ENCODE measurements at regions not wholly inside any gene's neighbourhood (a gene's known extent, or its start where the extent isn't known, plus 50 kb on each side); places are given as distances from the start of the nearest gene placed in this dataset.

- TF ChIP-seq CTCF (IDR thresholded peaks at IDR 0.05; ENCODE audit: borderline replicate concordance, extremely low read depth, low read length, poor library complexity, severe bottlenecking) (peak; percentile 66), EZH2 (IDR thresholded peaks at IDR 0.05; ENCODE audit: borderline replicate concordance, low read depth, low read length, severe bottlenecking) (no peak)
Observed at GRCh38 chr2:217106650-217107014, 246.8 kb upstream of the TNP1 start.
